DND-41 (cell line): ENCODE measurements at regions not wholly inside any gene's neighbourhood (a gene's known extent, or its start where the extent isn't known, plus 50 kb on each side); places are given as distances from the start of the nearest gene placed in this dataset.

Experiments used
- ATAC-seq: fragments of 200-7000 bp; cut with Tn5 transposase; 3 replicates; pipeline ENCODE4 v1.9.1; 2021; ENCODE audit warnings: low read depth; ENCODE audit not compliant: insufficient read depth
- DNase-seq: peaks from one replicate; pipeline ENCODE4 v3.0.0-alpha.2; 2020
- H2AFZ ChIP-seq: 2 replicates; pipeline ENCODE4 v1.6.0; 2012; ENCODE audit warnings: low read depth, low read length
- H3K27ac ChIP-seq: 2 replicates; pipeline ENCODE4 v1.5.1; 2012; ENCODE audit warnings: low read length, inconsistent platforms
- H3K27me3 ChIP-seq: fragments of 200-600 bp; sonication (generic); 2 replicates; pipeline ENCODE4 v1.6.0; 2012; ENCODE audit warnings: low read length, mild to moderate bottlenecking, inconsistent platforms; ENCODE audit not compliant: insufficient read depth, poor library complexity
- H3K36me3 ChIP-seq: 2 replicates; pipeline ENCODE4 v1.5.1; 2012; ENCODE audit warnings: low read length, inconsistent platforms; ENCODE audit not compliant: insufficient read depth
- H3K4me1 ChIP-seq: 2 replicates; pipeline ENCODE4 v1.5.1; 2012; ENCODE audit warnings: mild to moderate bottlenecking, low read length; ENCODE audit not compliant: insufficient read depth
- H3K4me2 ChIP-seq: 2 replicates; pipeline ENCODE4 v1.6.0; 2012; ENCODE audit warnings: mild to moderate bottlenecking, moderate library complexity, low read length, inconsistent platforms; ENCODE audit not compliant: insufficient read depth
- H3K4me3 ChIP-seq, 2 experiments: fragments of 200-600 bp in 1 of 2; shearing (Covaris generic) in 1 of 2; 2 replicates each; pipeline ENCODE4 v1.5.1; 2012 to 2016; ENCODE audit warnings: inconsistent platforms in 2 of 2, low read length in 2 of 2, mild to moderate bottlenecking in 2 of 2, low read depth in 1 of 2, moderate library complexity in 1 of 2
- H3K79me2 ChIP-seq: 2 replicates; pipeline ENCODE4 v1.6.0; 2012; ENCODE audit warnings: low read length, inconsistent platforms; ENCODE audit not compliant: insufficient read depth
- H3K9ac ChIP-seq: 2 replicates; pipeline ENCODE4 v1.6.0; 2012; ENCODE audit warnings: low read depth, mild to moderate bottlenecking, inconsistent platforms, low read length, moderate library complexity
- H3K9me3 ChIP-seq: 2 replicates; pipeline ENCODE4 v1.5.1; 2012; ENCODE audit warnings: low read length, moderate library complexity, mild to moderate bottlenecking, inconsistent platforms; ENCODE audit not compliant: insufficient read depth, severe bottlenecking
- H4K20me1 ChIP-seq: 2 replicates; pipeline ENCODE4 v1.6.0; 2012; ENCODE audit warnings: low read length; ENCODE audit not compliant: insufficient read depth
- EZH2 ChIP-seq: IDR thresholded peaks from 3 replicates; pipeline ENCODE4 v1.6.1; 2012; ENCODE audit warnings: borderline replicate concordance, low read depth, mild to moderate bottlenecking, moderate library complexity, low read length, inconsistent platforms; ENCODE audit not compliant: severe bottlenecking
- TF ChIP-seq, protein P1 (sequence below): IDR thresholded peaks from 2 replicates; pipeline ENCODE4 v1.5.1; 2012; ENCODE audit warnings: borderline replicate concordance, low read length, moderate library complexity, mild to moderate bottlenecking; ENCODE audit not compliant: poor library complexity, severe bottlenecking; ENCODE audit errors: extremely low read depth

- no peak overlapping the region for H3K4me2 ChIP-seq
- peaks cover 7% of the 10 kb centered on the region for H3K27me3 ChIP-seq
- H2AFZ ChIP-seq, result no peak overlapping the region
- DNase-seq, result no peak
- H3K79me2 ChIP-seq, result no peaks in the 10 kb centered on the region
- no peaks in the 10 kb centered on the region for H4K20me1 ChIP-seq
- H3K4me1 ChIP-seq, result no peaks in the 10 kb centered on the region
- no peak overlapping the region for H3K9ac ChIP-seq
- no peaks in the 10 kb centered on the region for H3K36me3 ChIP-seq
- no peaks in the 10 kb centered on the region for H3K9me3 ChIP-seq
- TF ChIP-seq, protein P1, sequence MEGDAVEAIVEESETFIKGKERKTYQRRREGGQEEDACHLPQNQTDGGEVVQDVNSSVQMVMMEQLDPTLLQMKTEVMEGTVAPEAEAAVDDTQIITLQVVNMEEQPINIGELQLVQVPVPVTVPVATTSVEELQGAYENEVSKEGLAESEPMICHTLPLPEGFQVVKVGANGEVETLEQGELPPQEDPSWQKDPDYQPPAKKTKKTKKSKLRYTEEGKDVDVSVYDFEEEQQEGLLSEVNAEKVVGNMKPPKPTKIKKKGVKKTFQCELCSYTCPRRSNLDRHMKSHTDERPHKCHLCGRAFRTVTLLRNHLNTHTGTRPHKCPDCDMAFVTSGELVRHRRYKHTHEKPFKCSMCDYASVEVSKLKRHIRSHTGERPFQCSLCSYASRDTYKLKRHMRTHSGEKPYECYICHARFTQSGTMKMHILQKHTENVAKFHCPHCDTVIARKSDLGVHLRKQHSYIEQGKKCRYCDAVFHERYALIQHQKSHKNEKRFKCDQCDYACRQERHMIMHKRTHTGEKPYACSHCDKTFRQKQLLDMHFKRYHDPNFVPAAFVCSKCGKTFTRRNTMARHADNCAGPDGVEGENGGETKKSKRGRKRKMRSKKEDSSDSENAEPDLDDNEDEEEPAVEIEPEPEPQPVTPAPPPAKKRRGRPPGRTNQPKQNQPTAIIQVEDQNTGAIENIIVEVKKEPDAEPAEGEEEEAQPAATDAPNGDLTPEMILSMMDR, result no peak
- no peak for TF ChIP-seq EZH2
- no peak for ATAC-seq
- H3K27ac ChIP-seq, result no peak overlapping the region
- no peak overlapping the region for H3K4me3 ChIP-seq
These were observed 124.3 kb upstream of the OR9Q1 start for GRCh38 chr11:57899378-57899777.

GRCh38 chr11:57900320-57900719, 123.4 kb upstream of the OR9Q1 start:
- ATAC-seq (no peak), DNase-seq (no peak)
- Histone ChIP-seq H3K4me2 (no peak overlapping the region), H3K4me1 (no peaks in the 10 kb centered on the region), H3K36me3 (no peaks in the 10 kb centered on the region), H3K4me3 (no peak overlapping the region), H4K20me1 (no peaks in the 10 kb centered on the region), H3K27ac (no peak overlapping the region), H3K27me3 (peaks cover 7% of the 10 kb centered on the region), H3K9me3 (no peaks in the 10 kb centered on the region), H2AFZ (no peak overlapping the region), H3K9ac (no peak overlapping the region), H3K79me2 (no peaks in the 10 kb centered on the region)
- no peak for TF ChIP-seq EZH2
- TF ChIP-seq, protein P1, result no peak

- TF ChIP-seq, protein P1, result no peak
- TF ChIP-seq EZH2, result no peak
- Histone ChIP-seq H2AFZ (no peak overlapping the region), H3K27me3 (peaks cover 7% of the 10 kb centered on the region), H3K4me1 (no peaks in the 10 kb centered on the region), H3K9ac (no peak overlapping the region), H3K36me3 (no peaks in the 10 kb centered on the region), H3K9me3 (no peaks in the 10 kb centered on the region), H3K27ac (no peak overlapping the region), H3K79me2 (no peaks in the 10 kb centered on the region), H4K20me1 (no peaks in the 10 kb centered on the region), H3K4me2 (no peak overlapping the region), H3K4me3 (no peak overlapping the region)
- ATAC-seq (no peak), DNase-seq (no peak)
These were observed 122.4 kb upstream of the OR9Q1 start for GRCh38 chr11:57901278-57901677.

GRCh38 chr11:57901756-57902155, 121.9 kb upstream of the OR9Q1 start:
- Histone ChIP-seq H3K4me2 (no peak overlapping the region), H3K27ac (no peak overlapping the region), H3K4me1 (no peaks in the 10 kb centered on the region), H3K27me3 (peaks cover 7% of the 10 kb centered on the region), H3K79me2 (no peaks in the 10 kb centered on the region), H4K20me1 (no peaks in the 10 kb centered on the region), H3K9me3 (no peaks in the 10 kb centered on the region), H3K9ac (no peak overlapping the region), H2AFZ (no peak overlapping the region), H3K36me3 (no peaks in the 10 kb centered on the region), H3K4me3 (no peak overlapping the region)
- TF ChIP-seq EZH2, result no peak
- TF ChIP-seq, protein P1, result no peak
- DNase-seq, result no peak
- no peak for ATAC-seq
